GM12878 (cell line): ENCODE measurements at regions not wholly inside any gene's neighbourhood (a gene's known extent, or its start where the extent isn't known, plus 50 kb on each side); places are given as distances from the start of the nearest gene placed in this dataset.

Experiments used
- ASH2L ChIP-seq: fragments of 300-600, 200-600 bp; sonication (generic); IDR thresholded peaks from 2 replicates; pipeline ENCODE4 v1.6.1; 2017; ENCODE audit warnings: low read depth, mild to moderate bottlenecking, borderline replicate concordance
- BCL11A ChIP-seq: IDR thresholded peaks from 2 replicates; pipeline ENCODE4 v1.6.1; 2011; ENCODE audit warnings: low read depth, low read length
- CTCF ChIP-seq, 3 experiments: IDR thresholded peaks in 2 of 3; conservative IDR thresholded peaks in 1 of 3; 2 replicates each; pipeline ENCODE4 v1.5.1; 2011; ENCODE audit warnings: low read depth in 3 of 3, low read length in 3 of 3, mild to moderate bottlenecking in 3 of 3, control low read depth in 2 of 3, moderate library complexity in 2 of 3, inconsistent platforms in 1 of 3, mixed read lengths in 1 of 3; ENCODE audit not compliant: control insufficient read depth in 2 of 3, insufficient read depth in 1 of 3; ENCODE audit errors: extremely low read depth in 1 of 3
- EED ChIP-seq: sonication (generic); IDR thresholded peaks from 2 replicates; pipeline ENCODE4 v1.6.1; 2016; ENCODE audit warnings: antibody characterized with exemption, low read depth
- HCFC1 ChIP-seq: fragments of 150-350 bp; IDR thresholded peaks from 2 replicates; pipeline ENCODE4 v1.6.1; 2014; ENCODE audit warnings: low read length
- POLR2AphosphoS2 ChIP-seq: IDR thresholded peaks from 2 replicates; pipeline ENCODE4 v1.6.1; 2011; ENCODE audit warnings: low read depth, mild to moderate bottlenecking, low read length, improper control_type of control experiment, moderate library complexity
- POLR2AphosphoS5 ChIP-seq: IDR thresholded peaks from 2 replicates; pipeline ENCODE4 v1.6.1; 2011; ENCODE audit warnings: mild to moderate bottlenecking, low read length, inconsistent platforms
- RAD21 ChIP-seq: IDR thresholded peaks from 2 replicates; pipeline ENCODE4 v1.6.1; 2011; ENCODE audit warnings: mild to moderate bottlenecking, low read depth, low read length, moderate library complexity; ENCODE audit not compliant: insufficient read depth
- SMC3 ChIP-seq: IDR thresholded peaks from 2 replicates; pipeline ENCODE4 v1.6.1; 2011; ENCODE audit warnings: low read length, improper control_type of control experiment, borderline replicate concordance
- SP1 ChIP-seq: IDR thresholded peaks from one replicate; pipeline ENCODE4 v1.6.1; 2011; ENCODE audit warnings: low read depth, low read length
- SUPT20H ChIP-seq: IDR thresholded peaks from 2 replicates; pipeline ENCODE4 v1.6.1; 2011; ENCODE audit warnings: low read depth, mild to moderate bottlenecking, low read length, moderate library complexity, borderline replicate concordance; ENCODE audit not compliant: control insufficient read depth

GRCh38 chr9:115687356-115687755, 466.2 kb upstream of the PAPPA start:
- TF ChIP-seq POLR2AphosphoS5 (no peak), ASH2L (no peak), EED (no peak), SUPT20H (no peak), CTCF (IDR thresholded peaks at IDR 0.05 in 2 of 3, conservative IDR thresholded peaks at IDR 0.05 in 1 of 3; ENCODE audit: control insufficient read depth in 2 of 3, extremely low read depth in 1 of 3, insufficient read depth in 1 of 3, low read depth in 3 of 3, low read length in 3 of 3) (no peak), POLR2AphosphoS2 (no peak), RAD21 (no peak), SP1 (no peak), HCFC1 (no peak), BCL11A (no peak), SMC3 (no peak)
